Esophagus squamous epithelium (tissue), 5 donors: ENCODE measurements at regions not wholly inside any gene's neighbourhood (a gene's known extent, or its start where the extent isn't known, plus 50 kb on each side); places are given as distances from the start of the nearest gene placed in this dataset.

Experiments used
- DNase-seq: peaks from one replicate; lab custom pipeline; 2025; lab: John Stamatoyannopoulos, UW
- H3K27ac ChIP-seq, 4 donors: fragments of 200-600 bp; sonication (generic); one replicate each; pipeline ENCODE4 v1.5.1; 2016 to 2019; ENCODE audit warnings: mild to moderate bottlenecking in 1 of 4
- H3K27me3 ChIP-seq, 4 donors: fragments of 200-600 bp; sonication (generic); 1 replicate in 3 of 4; 2 replicates in 1 of 4; pipeline versions ENCODE4 v1.5.1 to v1.6.0; 2017 to 2021; ENCODE audit warnings: antibody characterized with exemption in 1 of 4
- H3K36me3 ChIP-seq, 3 donors: fragments of 200-600 bp; sonication (generic); one replicate each; pipeline ENCODE4 v1.5.1; 2016 to 2019
- H3K4me1 ChIP-seq, 3 donors: fragments of 200-600 bp; sonication (generic); one replicate each; pipeline ENCODE4 v1.5.1; 2017 to 2019
- H3K4me3 ChIP-seq, 4 donors: fragments of 200-600 bp; sonication (generic); 1 replicate in 3 of 4; 2 replicates in 1 of 4; pipeline ENCODE4 v1.5.1; 2016 to 2019; ENCODE audit warnings: mild to moderate bottlenecking in 2 of 4, moderate library complexity in 1 of 4
- H3K9me3 ChIP-seq, 3 donors: fragments of 200-600 bp; sonication (generic); one replicate each; pipeline ENCODE4 v1.5.1; 2016 to 2019
- CTCF ChIP-seq, 6 experiments: fragments of 450-650 bp in 4 of 6; fragments of 200-600 bp in 2 of 6; sonication (generic) in 2 of 6; IDR thresholded peaks; one replicate each; pipeline ENCODE4 v1.5.1; 2016 to 2019; ENCODE audit warnings: antibody characterized with exemption in 6 of 6, mild to moderate bottlenecking in 4 of 6, moderate library complexity in 4 of 6
- POLR2A ChIP-seq, 4 donors: fragments of 450-650 bp; IDR thresholded peaks; one replicate each; pipeline ENCODE4 v1.6.1; 2017; ENCODE audit warnings: antibody characterized with exemption in 4 of 4, mild to moderate bottlenecking in 4 of 4, moderate library complexity in 3 of 4
- WGBS, 2 donors: methylation state at CpG; one replicate each; pipeline ENCODE4 v1.1.5; 2018; 5-methylcytosine and 5-hydroxymethylcytosine counted together
- intact Hi-C: fragments of 100-400 bp; cut with DNase I; formaldehyde crosslinking; loops from one replicate; pipeline ENCODE4 v1.15.0; 2022
- donor health status: DM: yes; HTN: yes; CAD: no.

GRCh38 chr3:144107923-144108322 lies 136.3 kb downstream of the DIPK2A start:
- no peaks in the 10 kb centered on the region for H3K36me3 ChIP-seq
- H3K27ac ChIP-seq, result no peak overlapping the region
- H3K27me3 ChIP-seq, result no peaks in the 10 kb centered on the region
- no peak for TF ChIP-seq POLR2A (IDR thresholded peaks at IDR 0.05)
- TF ChIP-seq CTCF (IDR thresholded peaks at IDR 0.05), result no peak
- 83 to 86% methylated on average over 1 of the region's 1 CpG for WGBS, 2 donors
- no peaks in the 10 kb centered on the region for H3K9me3 ChIP-seq
- intact Hi-C loops, result no loop called here
- no peak for DNase-seq
- peaks cover 0 to 42% (median 3%) of the 10 kb centered on the region in 3 donors for H3K4me1 ChIP-seq
- H3K4me3 ChIP-seq, result no peak overlapping the region

GRCh38 chr3:144109944-144110343 lies 138.3 kb downstream of the DIPK2A start:
- 56 to 82% methylated on average over 3 of the region's 3 CpGs for WGBS, 2 donors

GRCh38 chr3:144112036-144112435 lies 140.4 kb downstream of the DIPK2A start:
- intact Hi-C loops, result no loop called here
- Histone ChIP-seq H3K27me3 (no peaks in the 10 kb centered on the region), H3K36me3 (no peaks in the 10 kb centered on the region), H3K27ac (peak overlapping the region in 1 of 4 donors; percentile 37), H3K9me3 (no peaks in the 10 kb centered on the region), H3K4me1 (peaks cover 0 to 32% (median 3%) of the 10 kb centered on the region in 3 donors), H3K4me3 (no peak overlapping the region)
- TF ChIP-seq CTCF (IDR thresholded peaks at IDR 0.05) (no peak), POLR2A (IDR thresholded peaks at IDR 0.05) (no peak)
- WGBS, 2 donors, result 8 to 51% methylated on average over 2 of the region's 2 CpGs
- DNase-seq, result no peak

More at GRCh38 chr3:144109944-144110343, 138.3 kb downstream of the DIPK2A start:
- TF ChIP-seq CTCF (IDR thresholded peaks at IDR 0.05) (no peak), POLR2A (IDR thresholded peaks at IDR 0.05) (no peak)
- peak overlapping the region in 2 of 4 donors; percentile 5 to 9 for H3K27ac ChIP-seq
- intact Hi-C loops, result no loop called here
- H3K4me3 ChIP-seq, result no peak overlapping the region
- no peak for DNase-seq
- H3K4me1 ChIP-seq, result peaks cover 0 to 32% (median 3%) of the 10 kb centered on the region in 3 donors
- no peaks in the 10 kb centered on the region for H3K9me3 ChIP-seq
- no peaks in the 10 kb centered on the region for H3K27me3 ChIP-seq
- no peaks in the 10 kb centered on the region for H3K36me3 ChIP-seq

GRCh38 chr3:144112437-144112836 lies 140.8 kb downstream of the DIPK2A start:
- intact Hi-C loops, result no loop called here
- peaks cover 0 to 32% (median 3%) of the 10 kb centered on the region in 3 donors for H3K4me1 ChIP-seq
- no peaks in the 10 kb centered on the region for H3K9me3 ChIP-seq
- peak overlapping the region in 1 of 4 donors; percentile 37 for H3K27ac ChIP-seq
- H3K36me3 ChIP-seq, result no peaks in the 10 kb centered on the region
- DNase-seq, result no peak
- no peaks in the 10 kb centered on the region for H3K27me3 ChIP-seq
- WGBS, 2 donors, result 42 to 57% methylated on average over 3 of the region's 3 CpGs
- H3K4me3 ChIP-seq, result no peak overlapping the region
- TF ChIP-seq CTCF (IDR thresholded peaks at IDR 0.05) (peak in 1 of 6 experiments; percentile 20), POLR2A (IDR thresholded peaks at IDR 0.05) (no peak)

- H3K27ac ChIP-seq, result no peak overlapping the region
- H3K27me3 ChIP-seq, result no peaks in the 10 kb centered on the region
- H3K4me1 ChIP-seq, result peaks cover 0 to 36% (median 3%) of the 10 kb centered on the region in 3 donors
- 33 to 63% methylated on average over 2 of the region's 2 CpGs for WGBS, 2 donors
- no peaks in the 10 kb centered on the region for H3K36me3 ChIP-seq
- TF ChIP-seq CTCF (IDR thresholded peaks at IDR 0.05) (no peak), POLR2A (IDR thresholded peaks at IDR 0.05) (no peak)
- no peak overlapping the region for H3K4me3 ChIP-seq
- DNase-seq, result no peak
- intact Hi-C loops, result no loop called here
- no peaks in the 10 kb centered on the region for H3K9me3 ChIP-seq
These were observed 143.1 kb downstream of the DIPK2A start for GRCh38 chr3:144114767-144115166.
